ENCODE measurements at regions not wholly inside any gene's neighbourhood (a gene's known extent, or its start where the extent isn't known, plus 50 kb on each side); places are given as distances from the start of the nearest gene placed in this dataset.

DNA sequence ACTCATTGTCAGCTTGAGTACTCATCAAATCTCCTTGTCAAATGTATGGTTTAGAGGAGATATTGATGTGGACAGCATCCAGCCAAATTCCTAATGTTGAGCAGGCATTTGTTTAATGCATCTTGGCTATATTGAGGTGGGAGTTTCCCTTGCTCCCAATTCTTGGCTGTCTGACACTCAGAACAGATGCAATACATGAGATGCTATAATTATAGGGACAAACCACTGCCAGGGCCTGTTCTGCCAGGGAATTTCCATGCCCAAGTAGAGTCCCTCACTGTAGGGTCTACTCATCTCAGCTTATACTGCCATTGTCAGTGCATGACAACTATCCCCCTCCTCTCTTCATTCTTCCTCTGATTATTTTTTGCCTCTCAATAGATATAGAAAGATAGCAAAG is 392.0 kb upstream of the KCNN2 start:
- no peaks in the 10 kb centered on the region for H3K36me3 ChIP-seq (ENCODE audit: control insufficient read depth, insufficient read depth, low read length)
- intact Hi-C loops (cut with micrococcal nuclease; ENCODE audit: unreplicated experiment): no loop called here
- ChIA-PET CTCF (no interaction called here), POLR2A (no interaction called here)
- no TSS peak for BruUV-seq (replicated peaks)
- ATAC-seq (no peak), DNase-seq (ENCODE audit: low read depth, low spot score) (no peak)
- TF ChIP-seq SIN3A (IDR thresholded peaks at IDR 0.05; ENCODE audit: borderline replicate concordance, insufficient read depth, low read depth, low read length) (no peak), REST (IDR thresholded peaks at IDR 0.05; ENCODE audit: insufficient read depth in 1 of 2, low read depth in 2 of 2, low read length in 1 of 2) (no peak), TCF7L2 (IDR thresholded peaks at IDR 0.05; ENCODE audit: low read depth, low read length) (no peak)
- TF ChIP-seq, protein P1, sequence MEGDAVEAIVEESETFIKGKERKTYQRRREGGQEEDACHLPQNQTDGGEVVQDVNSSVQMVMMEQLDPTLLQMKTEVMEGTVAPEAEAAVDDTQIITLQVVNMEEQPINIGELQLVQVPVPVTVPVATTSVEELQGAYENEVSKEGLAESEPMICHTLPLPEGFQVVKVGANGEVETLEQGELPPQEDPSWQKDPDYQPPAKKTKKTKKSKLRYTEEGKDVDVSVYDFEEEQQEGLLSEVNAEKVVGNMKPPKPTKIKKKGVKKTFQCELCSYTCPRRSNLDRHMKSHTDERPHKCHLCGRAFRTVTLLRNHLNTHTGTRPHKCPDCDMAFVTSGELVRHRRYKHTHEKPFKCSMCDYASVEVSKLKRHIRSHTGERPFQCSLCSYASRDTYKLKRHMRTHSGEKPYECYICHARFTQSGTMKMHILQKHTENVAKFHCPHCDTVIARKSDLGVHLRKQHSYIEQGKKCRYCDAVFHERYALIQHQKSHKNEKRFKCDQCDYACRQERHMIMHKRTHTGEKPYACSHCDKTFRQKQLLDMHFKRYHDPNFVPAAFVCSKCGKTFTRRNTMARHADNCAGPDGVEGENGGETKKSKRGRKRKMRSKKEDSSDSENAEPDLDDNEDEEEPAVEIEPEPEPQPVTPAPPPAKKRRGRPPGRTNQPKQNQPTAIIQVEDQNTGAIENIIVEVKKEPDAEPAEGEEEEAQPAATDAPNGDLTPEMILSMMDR (IDR thresholded peaks at IDR 0.05): no peak
- H3K9me3 ChIP-seq (ENCODE audit: control insufficient read depth, insufficient read depth, low read depth, low read length): no peaks in the 10 kb centered on the region
- in situ Hi-C loops (cut with HindIII; ENCODE audit: low pct_unique_long_range_greater_than_20kb, low sequenced_read_pairs): no loop called here
- H3K27ac ChIP-seq (ENCODE audit: low read length): no peak overlapping the region
- no peak overlapping the region for H3K4me3 ChIP-seq (ENCODE audit: low read depth in 2 of 2, low read length in 2 of 2)
- no peaks in the 10 kb centered on the region for H3K4me1 ChIP-seq (ENCODE audit: control insufficient read depth, insufficient read depth, low read length)
- no peaks in the 10 kb centered on the region for H3K27me3 ChIP-seq (ENCODE audit: control insufficient read depth, insufficient read depth, low read length)

GRCh38 chr5:113971454-113971853 is 390.4 kb upstream of the KCNN2 start:
- in situ Hi-C loops (cut with HindIII; ENCODE audit: low pct_unique_long_range_greater_than_20kb, low sequenced_read_pairs): no loop called here
- H3K9me3 ChIP-seq (ENCODE audit: control insufficient read depth, insufficient read depth, low read depth, low read length): no peaks in the 10 kb centered on the region
- no peaks in the 10 kb centered on the region for H3K4me1 ChIP-seq (ENCODE audit: control insufficient read depth, insufficient read depth, low read length)
- POLR2A ChIA-PET: no interaction called here
- no peak for TF ChIP-seq REST (IDR thresholded peaks at IDR 0.05; ENCODE audit: insufficient read depth in 1 of 2, low read depth in 2 of 2, low read length in 1 of 2)
- TF ChIP-seq, protein P1 (IDR thresholded peaks at IDR 0.05): no peak
- no peak for TF ChIP-seq TCF7L2 (IDR thresholded peaks at IDR 0.05; ENCODE audit: low read depth, low read length)
- no peak for TF ChIP-seq SIN3A (IDR thresholded peaks at IDR 0.05; ENCODE audit: borderline replicate concordance, insufficient read depth, low read depth, low read length)
- TF ChIP-seq POLR2AphosphoS5 (IDR thresholded peaks at IDR 0.05; ENCODE audit: low read depth, low read length): no peak
- no peak overlapping the region for H3K27ac ChIP-seq (ENCODE audit: low read length)
- no peak overlapping the region for H3K4me3 ChIP-seq (ENCODE audit: low read depth in 2 of 2, low read length in 2 of 2)
- CTCF ChIA-PET: no interaction called here
- no peaks in the 10 kb centered on the region for H3K27me3 ChIP-seq (ENCODE audit: control insufficient read depth, insufficient read depth, low read length)
- intact Hi-C loops (cut with micrococcal nuclease; ENCODE audit: unreplicated experiment): no loop called here
- DNase-seq (ENCODE audit: low read depth, low spot score) (no peak), ATAC-seq (no peak)
- BruUV-seq (replicated peaks): no TSS peak
- no peaks in the 10 kb centered on the region for H3K36me3 ChIP-seq (ENCODE audit: control insufficient read depth, insufficient read depth, low read length)

Data from Panc1 (cell line).